BJ (cell line): ENCODE measurements at regions not wholly inside any gene's neighbourhood (a gene's known extent, or its start where the extent isn't known, plus 50 kb on each side); places are given as distances from the start of the nearest gene placed in this dataset.

Experiments
- CTCF ChIA-PET: fragments of 350-600 bp; formaldehyde crosslinking; extraction: SDS; loops from one replicate; lab custom pipeline; 2021; ENCODE audit warnings: antibody characterized with exemption, inconsistent platforms; lab: Yijun Ruan, JAX
- POLR2A ChIA-PET: fragments of 300-600 bp; sonication (Branson Sonifier 250); formaldehyde crosslinking; extraction: SDS; loops from one replicate; lab custom pipeline; 2021; ENCODE audit warnings: antibody characterized with exemption; lab: Charles Lee
- DNase-seq: peaks from one replicate; pipeline ENCODE4 v3.0.0-alpha.2; 2011; ENCODE audit warnings: low read depth
- H3K27me3 ChIP-seq: 2 replicates; pipeline ENCODE4 v1.6.0; 2011; ENCODE audit warnings: low read length; ENCODE audit not compliant: control insufficient read depth, insufficient read depth
- H3K36me3 ChIP-seq: 2 replicates; pipeline ENCODE4 v1.5.1; 2011; ENCODE audit warnings: low read length; ENCODE audit not compliant: control insufficient read depth, insufficient read depth
- H3K4me3 ChIP-seq: 2 replicates; pipeline ENCODE4 v1.5.1; 2011; ENCODE audit warnings: low read depth, mild to moderate bottlenecking, control low read depth, low read length
- TF ChIP-seq, protein P1 (sequence below): IDR thresholded peaks from 2 replicates; pipeline ENCODE4 v1.5.1; 2011; ENCODE audit warnings: low read depth, mild to moderate bottlenecking, control low read depth, inconsistent platforms, low read length, moderate library complexity; ENCODE audit not compliant: insufficient read depth

DNA sequence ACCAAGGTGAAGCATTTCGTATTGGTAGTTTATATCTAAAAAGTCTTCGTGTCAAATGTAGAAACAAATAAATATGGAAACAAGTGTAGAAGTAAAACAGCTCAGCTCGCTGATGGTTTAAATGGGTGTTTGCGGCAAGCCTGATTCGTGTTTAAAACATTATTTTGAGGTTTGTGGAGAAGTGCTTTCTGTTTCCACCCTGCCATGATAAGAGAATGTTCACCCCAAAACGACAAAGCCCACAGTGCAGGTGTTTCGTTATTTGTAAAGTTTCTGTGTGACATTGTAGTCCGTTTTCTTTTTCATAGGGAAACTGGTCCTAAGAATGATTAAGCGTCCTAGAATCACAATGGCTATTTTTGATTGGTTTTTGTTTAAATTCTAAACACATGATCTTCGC is 316.2 kb upstream of the SHH start:
- Histone ChIP-seq H3K36me3 (no peaks in the 10 kb centered on the region), H3K4me3 (no peak overlapping the region), H3K27me3 (no peaks in the 10 kb centered on the region)
- no peak for DNase-seq
- ChIA-PET POLR2A (no interaction called here), CTCF (no interaction called here)
- TF ChIP-seq, protein P1, sequence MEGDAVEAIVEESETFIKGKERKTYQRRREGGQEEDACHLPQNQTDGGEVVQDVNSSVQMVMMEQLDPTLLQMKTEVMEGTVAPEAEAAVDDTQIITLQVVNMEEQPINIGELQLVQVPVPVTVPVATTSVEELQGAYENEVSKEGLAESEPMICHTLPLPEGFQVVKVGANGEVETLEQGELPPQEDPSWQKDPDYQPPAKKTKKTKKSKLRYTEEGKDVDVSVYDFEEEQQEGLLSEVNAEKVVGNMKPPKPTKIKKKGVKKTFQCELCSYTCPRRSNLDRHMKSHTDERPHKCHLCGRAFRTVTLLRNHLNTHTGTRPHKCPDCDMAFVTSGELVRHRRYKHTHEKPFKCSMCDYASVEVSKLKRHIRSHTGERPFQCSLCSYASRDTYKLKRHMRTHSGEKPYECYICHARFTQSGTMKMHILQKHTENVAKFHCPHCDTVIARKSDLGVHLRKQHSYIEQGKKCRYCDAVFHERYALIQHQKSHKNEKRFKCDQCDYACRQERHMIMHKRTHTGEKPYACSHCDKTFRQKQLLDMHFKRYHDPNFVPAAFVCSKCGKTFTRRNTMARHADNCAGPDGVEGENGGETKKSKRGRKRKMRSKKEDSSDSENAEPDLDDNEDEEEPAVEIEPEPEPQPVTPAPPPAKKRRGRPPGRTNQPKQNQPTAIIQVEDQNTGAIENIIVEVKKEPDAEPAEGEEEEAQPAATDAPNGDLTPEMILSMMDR: no peak

DNA sequence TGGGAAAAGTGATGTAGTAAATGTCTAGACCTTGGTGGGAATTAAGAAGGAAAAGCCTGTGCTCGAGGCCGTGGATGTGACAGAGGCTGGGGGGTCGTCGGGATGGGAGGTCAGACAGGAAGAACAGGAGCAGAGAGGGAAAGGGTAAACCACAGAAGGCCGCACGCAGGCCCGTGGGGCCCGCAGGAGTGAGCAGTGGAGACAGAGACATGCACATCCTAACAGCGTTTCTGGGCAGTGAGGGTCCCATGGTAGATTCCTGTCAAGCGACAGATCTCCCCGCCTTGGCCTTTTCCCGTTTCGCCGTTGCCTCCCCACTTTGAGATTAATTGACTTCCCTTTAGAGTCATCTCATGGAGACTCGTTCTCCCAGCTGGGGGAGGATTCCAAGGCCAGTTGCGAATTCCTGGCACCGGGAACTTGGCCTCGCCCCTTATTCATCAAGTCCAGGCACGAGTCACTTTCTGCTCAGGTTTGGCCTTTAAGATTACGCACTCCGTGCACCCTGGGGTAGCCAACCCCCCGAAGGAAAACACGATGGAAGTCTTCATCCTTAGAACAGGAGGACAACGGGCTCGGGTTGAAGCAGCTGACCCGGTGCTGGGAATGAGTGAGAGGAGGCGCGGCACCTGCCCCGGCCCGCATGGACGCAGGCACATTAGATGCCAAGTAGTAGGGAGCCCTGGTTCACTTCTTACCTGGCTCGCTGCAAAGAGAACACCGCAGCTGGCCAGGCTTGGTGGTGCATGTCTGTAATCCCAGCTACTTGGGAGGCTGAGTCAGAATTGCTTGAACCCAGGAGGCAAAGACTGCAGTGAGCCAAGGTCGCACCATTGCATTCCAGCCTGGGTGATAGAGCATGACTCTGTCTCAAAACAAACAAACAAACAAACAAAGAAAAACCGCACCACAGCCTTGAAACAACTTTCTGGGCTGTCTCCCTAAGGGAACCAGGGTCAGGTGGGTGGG is 315.2 kb upstream of the SHH start:
- Histone ChIP-seq H3K36me3 (no peaks in the 10 kb centered on the region), H3K4me3 (no peak overlapping the region), H3K27me3 (no peaks in the 10 kb centered on the region)
- CTCF ChIA-PET: no interaction called here
- TF ChIP-seq, protein P1: no peak
- POLR2A ChIA-PET: no interaction called here
- no peak for DNase-seq

DNA sequence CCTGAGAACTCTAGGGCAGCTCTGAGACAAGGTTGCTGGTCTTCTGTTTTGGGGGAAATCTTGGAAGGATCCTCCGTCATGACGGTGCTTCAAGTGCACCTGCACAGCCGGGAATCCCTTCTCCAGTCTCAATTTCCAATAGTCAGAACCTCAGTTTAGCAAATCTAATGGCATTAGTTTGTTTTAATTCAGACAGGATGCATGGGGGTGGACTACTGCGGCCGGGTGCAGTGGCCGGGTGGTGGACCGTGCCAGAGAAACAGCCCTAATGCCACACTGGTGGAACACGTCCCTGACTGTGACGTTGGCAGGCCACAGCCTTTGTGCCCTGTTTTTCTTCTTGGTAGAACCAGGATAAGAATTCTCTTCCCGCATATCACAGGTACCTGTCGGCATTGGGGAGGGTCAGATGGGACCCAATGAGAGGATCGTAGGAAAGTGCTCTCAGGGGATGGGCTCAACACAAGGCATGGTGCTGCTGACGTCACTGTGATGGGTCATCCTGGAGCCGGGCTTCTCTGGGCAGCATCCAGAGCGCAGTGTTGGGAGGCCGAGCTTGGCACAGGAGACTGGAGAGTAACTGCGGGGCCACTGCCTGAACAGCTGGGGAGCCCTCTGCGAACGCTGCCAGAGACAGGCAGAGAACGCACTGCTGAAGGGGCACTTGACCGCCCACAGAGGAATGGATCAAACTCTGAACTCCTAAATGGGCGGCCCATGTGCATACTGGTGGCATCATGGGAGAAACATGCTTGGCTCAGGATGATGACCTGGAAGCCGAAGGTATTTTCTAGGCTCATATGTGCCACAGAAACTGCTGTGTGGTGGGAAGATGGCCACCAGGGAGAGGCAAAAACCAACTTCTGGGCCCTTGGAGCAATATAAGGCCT is 313.8 kb upstream of the SHH start:
- H3K4me3 ChIP-seq: no peak overlapping the region
- TF ChIP-seq, protein P1: no peak
- DNase-seq: no peak
- ChIA-PET POLR2A (no interaction called here), CTCF (no interaction called here)
- H3K36me3 ChIP-seq: no peaks in the 10 kb centered on the region
- H3K27me3 ChIP-seq: no peaks in the 10 kb centered on the region

DNA sequence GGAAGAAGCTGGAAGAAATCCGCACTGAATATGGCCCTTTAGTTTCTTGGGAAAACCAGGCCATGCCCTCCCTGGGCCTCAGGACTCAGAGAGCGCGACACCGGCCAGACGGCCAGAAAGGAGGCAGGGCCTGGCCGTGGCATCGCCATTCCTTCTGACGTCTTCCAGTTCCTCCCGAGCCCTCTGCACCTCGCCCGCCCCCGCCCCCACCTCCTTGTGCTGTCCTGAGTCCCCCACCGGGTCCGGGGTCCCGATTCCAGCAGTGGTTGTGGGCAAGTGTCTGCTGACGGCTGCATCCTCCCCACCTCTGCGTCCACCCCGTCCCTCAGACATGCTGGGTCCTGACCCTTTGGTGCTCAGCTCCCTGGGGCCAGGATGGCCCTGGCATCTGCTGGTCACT is 312.1 kb upstream of the SHH start:
- ChIA-PET POLR2A (no interaction called here), CTCF (no interaction called here)
- no peaks in the 10 kb centered on the region for H3K36me3 ChIP-seq
- no peak for DNase-seq
- H3K27me3 ChIP-seq: no peaks in the 10 kb centered on the region
- no peak overlapping the region for H3K4me3 ChIP-seq
- TF ChIP-seq, protein P1: no peak

DNA sequence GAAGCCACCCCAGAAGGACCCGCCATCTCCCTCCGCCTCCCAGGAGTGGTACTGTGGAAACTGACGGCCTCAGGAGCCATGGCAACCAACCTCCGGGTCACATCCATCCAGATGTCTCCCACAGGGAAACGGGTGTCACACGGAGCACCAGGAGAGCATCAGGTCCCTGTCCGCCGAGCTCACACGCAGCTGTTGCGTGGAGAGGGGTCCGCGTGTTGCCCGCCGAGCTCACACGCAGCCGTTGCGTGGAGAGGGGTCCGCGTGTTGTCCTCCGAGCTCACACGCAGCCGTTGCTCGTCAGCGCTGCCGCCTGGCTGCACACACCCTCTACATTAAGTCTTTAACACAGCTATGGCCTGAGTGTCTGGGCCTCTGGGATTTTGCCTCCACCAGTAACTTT is 311.1 kb upstream of the SHH start:
- no peaks in the 10 kb centered on the region for H3K27me3 ChIP-seq
- H3K4me3 ChIP-seq: no peak overlapping the region
- TF ChIP-seq, protein P1: no peak
- ChIA-PET POLR2A (no interaction called here), CTCF (no interaction called here)
- H3K36me3 ChIP-seq: no peaks in the 10 kb centered on the region
- no peak for DNase-seq
